HG02763 (cell line): ENCODE measurements at regions not wholly inside any gene's neighbourhood (a gene's known extent, or its start where the extent isn't known, plus 50 kb on each side); places are given as distances from the start of the nearest gene placed in this dataset.
"Not testable (repeated sequence)": the region's sequence is repeated elsewhere in the genome, so short reads cannot be mapped to it uniquely, and the experiment has no call there.

Experiments used
- ATAC-seq: cut with Tn5 transposase; IDR thresholded peaks from one replicate; pipeline ENCODE4 v1.9.1; 2021; ENCODE audit warnings: mild to moderate bottlenecking, moderate library complexity; ENCODE audit not compliant: unreplicated experiment

DNA sequence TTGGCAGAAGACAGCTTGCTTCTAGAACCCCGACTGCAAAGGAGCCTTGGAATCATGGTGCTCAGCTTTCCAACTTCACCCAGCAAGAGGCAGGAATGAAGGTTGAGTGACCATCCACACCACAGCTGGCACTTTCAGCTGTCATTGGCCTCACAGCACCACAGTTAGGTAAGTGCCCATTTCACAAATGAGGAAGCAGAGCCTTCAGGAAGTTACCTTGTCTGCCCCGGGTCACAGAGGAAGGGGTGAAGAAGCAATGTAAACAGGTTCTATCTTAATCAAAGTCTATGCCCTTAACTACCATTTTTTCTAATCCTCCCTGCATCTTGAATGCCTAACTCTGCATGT, 156.0 kb downstream of the GLUL start:
- ATAC-seq, result no peak

DNA sequence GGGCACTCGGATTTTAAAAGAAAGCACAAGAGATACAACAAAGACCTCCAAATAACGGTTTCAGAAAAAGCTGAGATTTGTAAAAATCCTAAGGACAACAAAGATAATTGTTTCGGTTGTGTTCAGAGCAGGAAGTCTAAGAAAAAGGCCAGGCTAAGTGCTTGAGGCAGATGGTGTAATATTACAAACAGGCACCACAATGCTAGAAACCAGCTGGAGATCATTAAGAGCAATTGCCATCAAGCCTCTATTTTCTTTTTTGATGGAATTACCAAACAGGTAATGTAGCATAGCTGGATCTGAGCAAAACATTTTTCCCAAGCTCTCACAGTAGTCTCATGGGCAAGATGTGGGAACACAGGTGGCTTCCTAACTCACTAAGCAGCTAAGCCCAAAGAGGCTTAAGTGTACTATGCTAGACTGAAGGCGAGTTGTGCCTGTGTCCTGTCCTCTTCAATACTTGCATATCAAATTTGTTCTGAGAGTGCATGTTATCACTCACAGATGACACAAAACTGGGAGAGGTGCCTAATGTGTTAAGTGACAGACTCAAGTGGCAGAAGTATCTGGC, 161.6 kb downstream of the GLUL start:
- no peak for ATAC-seq

DNA sequence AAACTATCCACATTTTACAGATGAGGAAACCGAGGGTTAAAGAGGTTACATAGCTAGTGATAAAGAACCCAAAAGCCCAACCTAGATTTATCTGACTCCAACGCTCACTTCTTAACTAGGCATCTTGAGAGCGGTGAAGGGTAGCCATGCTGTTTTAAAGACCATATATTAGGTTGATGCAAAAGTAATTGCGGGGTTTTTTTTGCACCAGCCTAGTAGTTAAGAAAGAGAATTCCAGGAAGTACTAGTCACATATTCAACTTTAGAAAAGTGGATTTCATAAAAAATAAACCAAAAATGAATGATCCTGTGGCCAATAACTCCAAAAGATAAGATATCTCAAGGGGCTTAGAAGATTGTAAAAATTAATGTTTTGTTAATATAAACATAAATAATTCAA, 162.1 kb downstream of the GLUL start:
- no peak for ATAC-seq

DNA sequence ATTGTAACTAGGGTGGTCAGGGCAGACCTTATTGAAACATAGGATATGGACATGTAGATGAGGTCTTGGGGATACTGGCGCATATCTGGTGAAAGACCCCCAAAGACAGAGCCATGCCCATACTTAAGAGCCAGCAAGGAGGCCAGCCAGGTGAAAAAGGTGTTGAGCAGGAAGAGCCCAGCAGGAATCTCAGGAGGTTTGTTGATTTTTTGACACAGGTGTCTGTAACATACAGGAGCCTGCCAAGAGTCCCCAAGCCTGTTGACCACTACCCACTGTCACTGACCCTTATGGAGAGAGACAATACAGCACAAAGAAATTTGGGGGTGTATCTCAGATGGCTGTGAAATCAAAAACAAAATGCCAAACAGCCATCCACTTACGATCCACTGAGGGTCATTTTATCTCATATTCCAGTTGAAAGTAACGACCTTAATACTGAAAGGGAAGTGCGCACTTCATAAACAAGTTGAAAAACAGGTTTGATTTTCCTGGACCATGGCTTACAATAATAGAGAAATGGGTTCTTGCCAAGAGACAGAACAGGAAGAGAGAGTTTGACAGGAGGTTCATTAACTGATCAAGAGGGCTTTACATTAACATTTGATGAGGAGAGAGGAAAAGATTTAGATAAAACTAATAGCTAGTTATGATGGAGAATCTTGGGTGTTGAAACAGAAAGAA, 163.6 kb downstream of the GLUL start:
- ATAC-seq, result no peak

DNA sequence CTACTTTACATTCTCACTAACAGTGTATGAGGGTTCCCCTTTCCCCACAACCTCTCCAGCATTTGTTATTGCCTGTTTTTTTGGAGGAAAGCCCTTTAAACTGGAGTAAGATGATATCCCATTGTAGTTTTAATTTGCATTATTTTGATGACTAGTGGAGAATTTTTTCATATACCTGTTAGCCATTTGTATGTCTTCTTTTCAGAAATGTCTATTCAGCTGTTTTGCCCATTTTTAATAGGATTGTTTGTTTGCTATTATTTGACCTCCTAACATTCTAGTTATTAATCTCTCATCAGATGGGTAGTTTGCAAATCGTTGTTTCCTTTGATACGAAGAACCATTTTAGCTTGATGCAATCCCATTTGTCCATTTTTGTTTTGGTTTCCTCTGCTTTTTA, 165.0 kb downstream of the GLUL start:
- no peak for ATAC-seq

DNA sequence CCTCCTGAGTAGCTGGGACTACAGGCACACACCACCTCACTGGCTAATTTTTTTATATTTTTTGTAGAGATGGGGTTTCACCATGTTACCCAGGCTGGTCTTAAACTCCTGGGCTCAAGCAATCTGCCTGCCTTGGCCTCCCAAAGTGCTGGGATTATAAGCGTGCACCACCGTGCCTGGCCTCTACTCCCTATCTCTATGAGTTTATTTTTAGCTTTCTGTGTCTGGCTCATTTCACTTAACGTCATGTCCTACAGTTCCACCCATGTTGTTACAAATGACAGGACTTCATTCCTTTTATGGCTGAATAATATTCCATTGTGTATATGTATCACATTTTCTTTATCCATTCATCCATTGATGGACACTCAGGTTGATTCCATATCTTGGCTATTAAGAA, 164.2 kb upstream of the ZNF648 start:
- ATAC-seq, result not testable (repeated sequence)

DNA sequence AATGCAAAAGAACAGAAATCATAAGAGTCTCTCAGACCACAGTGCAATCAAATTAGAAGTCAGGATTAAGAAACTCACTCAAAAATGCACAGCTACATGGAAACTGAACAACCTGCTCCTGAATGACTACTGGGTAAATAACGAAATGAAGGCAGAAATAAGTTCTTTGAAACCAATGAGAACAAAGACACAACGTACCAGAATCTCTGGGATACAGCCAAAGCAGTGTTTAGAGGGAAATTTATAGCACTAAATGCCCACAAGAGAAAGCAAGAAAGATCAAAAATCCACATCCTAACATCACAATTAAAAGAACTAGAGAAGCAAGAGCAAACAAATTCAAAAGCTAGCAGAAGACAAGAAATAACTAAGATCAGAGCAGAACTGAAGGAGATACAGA, 160.5 kb upstream of the ZNF648 start:
- not testable (repeated sequence) for ATAC-seq

DNA sequence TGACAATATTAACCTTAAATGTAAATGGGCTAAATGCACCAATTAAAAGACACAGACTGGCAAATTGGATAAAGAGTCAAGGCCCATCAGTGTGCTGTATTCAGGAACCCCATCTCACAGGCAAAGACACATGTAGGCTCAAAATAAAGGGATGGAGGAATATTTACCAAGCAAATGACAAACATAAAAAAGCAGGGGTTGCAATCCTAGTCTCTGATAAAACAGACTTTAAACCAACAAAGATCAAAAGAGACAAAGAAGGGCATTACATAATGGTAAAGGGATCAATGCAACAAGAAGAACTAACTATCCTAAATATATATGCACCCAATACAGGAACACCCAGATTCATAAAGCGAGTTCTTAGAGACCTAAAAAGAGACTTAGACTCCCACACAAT, 159.9 kb upstream of the ZNF648 start:
- ATAC-seq, result not testable (repeated sequence)

DNA sequence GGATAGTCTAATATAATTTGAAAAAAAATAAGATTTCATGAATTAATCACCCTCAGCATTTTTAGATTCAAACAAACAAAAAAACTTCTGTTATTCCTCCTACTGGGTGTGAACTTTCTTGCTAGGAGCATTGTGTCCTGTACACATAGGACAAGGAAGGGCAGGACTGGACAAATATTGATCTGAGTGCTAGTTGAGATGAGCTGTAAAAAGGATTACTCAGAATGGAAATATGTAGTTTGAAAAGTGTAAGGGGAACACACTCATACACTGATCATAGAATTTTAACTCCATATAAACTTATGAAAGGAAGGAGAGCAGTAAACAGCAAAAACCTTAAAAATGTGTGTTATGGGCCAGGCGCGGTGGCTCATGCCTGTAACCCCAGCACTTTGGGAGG, 156.5 kb upstream of the ZNF648 start:
- no peak for ATAC-seq

DNA sequence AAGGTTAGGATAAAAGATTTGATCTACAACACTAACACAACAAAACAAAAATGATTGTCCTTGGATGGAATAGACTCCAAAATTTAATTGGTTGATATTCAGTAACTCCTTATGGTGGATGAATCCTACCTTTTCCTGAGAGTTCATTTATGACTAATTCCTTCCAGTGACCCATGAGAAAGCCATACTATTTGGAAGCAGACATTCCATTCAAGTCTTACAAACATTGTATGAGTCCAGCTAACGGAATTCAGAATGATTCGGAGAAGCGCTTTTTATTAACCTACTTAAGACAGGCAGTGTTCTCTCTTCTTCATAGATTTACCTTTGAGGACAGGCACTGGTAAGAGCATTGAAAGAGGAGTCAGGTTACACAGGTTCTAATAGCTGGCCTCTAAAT, 155.6 kb upstream of the ZNF648 start:
- no peak for ATAC-seq

DNA sequence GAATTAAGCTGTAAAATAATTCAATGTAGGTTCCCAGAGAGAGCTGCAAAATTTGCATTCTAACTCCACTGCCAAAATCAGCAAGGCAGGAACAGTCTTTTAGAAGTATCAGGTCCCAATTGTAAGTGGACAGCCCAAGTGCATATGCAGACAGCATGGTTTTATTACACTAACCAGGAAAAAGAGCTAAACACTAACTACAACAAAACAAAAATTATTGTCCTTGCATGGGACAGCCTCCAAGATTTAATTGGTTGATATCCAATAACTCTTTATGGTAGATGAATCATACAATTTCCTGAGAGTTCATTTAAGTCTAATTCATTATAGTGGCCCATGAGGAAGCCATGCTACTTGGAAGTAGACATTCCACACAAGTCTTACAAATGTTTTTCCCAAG, 154.3 kb upstream of the ZNF648 start:
- no peak for ATAC-seq

DNA sequence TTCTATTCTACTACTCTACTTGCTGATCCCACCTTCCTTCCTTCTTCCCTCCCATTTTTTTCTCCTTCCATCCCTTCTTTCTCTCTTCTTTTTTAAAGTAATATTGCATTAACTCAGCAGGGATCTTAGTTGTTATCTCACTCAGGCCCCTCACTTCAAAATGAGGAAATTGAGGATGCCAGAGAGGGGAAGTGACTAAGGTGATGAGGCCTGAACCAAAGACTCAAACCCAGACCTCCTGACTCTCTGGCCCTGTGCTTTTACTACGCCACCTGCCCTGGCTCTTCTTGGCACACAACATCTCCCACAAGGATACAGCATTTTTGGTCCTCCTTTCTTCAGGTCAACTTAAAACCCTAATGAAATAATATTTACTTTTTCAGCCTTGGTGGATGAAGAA, 151.7 kb upstream of the ZNF648 start:
- ATAC-seq, result no peak

DNA sequence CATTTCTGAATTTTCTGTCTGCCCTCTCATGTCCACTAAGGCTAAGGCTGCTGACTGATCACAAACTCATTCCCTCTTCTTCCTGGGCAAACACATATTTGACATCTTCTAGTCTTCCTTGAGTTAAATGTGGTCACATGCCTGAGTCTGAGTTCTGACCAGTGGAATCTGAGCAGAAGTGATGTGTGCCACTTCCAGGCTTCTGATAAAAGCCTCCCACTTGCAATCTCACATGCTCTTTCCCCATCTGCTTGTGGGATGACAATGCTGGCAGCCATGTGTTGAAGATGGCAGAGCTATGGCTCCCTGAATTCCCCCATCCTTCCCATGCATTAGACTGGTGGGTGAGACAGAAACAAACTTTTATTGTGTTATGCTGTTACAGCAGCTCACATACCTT, 149.9 kb upstream of the ZNF648 start:
- no peak for ATAC-seq

DNA sequence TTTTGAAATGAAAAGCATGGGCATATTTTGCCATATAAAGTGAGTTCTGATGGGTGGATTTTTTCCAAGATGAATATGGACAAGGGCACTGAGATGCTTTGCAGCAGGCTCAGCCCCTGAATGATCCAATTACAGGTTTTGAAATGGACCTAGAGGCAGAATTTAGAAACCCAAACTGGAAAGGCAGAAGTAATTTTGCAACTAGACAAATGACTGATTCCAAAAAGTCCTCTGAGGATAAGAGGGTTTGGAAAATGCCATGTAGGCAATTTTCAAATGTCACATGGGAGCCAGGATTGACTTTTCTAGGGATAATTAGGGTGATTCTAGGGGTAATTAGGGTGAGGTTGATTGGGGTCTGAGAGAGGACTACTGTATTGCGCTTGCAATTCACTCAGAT, 148.9 kb upstream of the ZNF648 start:
- ATAC-seq, result no peak

DNA sequence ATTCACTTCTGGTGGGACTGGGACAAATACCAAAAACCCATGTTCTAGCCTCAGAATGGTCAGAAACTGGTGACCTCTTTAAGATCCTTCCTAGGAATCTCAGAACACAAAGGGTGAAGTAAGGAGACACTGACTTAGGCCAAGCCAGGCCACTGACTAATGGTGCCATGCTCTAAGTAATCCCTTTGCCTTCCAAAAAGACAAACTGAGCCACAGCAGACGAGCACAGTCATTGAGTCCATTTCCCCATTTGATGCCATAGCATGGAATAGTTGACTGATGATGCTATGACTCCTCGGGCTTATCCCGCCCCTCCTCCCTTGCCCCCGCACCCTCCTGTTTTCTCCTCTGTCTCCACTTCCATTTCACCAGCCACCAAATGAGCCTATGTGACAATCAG, 145.8 kb upstream of the ZNF648 start:
- ATAC-seq, result no peak

DNA sequence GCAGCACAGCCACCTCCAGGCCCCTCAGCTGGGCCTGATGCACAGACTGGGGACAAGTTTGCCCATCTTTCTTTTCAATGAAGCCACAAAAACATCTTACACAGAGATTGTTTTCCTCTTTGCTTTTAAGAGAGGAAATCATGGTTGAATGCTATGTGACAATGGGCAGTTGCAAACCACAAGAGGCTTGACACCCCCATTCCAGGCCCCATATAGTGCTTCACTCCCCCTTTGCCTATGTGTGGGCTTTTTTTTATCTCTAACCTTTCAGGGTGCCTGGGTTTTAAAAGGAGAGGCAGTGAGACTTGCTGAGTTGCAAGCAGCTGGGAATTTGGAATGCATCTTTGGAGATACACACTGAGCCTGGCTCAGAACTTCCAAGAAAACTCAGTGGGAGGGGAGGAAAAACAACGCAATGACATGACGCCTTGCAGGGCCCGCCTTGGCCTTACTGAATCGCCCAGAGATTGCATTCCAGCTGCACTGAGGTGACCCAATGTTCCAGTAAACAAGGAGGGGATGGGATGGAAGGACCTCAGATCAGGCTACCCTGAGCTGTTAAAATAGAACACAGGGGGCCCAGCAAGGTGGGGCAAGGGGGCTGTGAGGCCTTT, 145.2 kb upstream of the ZNF648 start:
- ATAC-seq, result no peak

DNA sequence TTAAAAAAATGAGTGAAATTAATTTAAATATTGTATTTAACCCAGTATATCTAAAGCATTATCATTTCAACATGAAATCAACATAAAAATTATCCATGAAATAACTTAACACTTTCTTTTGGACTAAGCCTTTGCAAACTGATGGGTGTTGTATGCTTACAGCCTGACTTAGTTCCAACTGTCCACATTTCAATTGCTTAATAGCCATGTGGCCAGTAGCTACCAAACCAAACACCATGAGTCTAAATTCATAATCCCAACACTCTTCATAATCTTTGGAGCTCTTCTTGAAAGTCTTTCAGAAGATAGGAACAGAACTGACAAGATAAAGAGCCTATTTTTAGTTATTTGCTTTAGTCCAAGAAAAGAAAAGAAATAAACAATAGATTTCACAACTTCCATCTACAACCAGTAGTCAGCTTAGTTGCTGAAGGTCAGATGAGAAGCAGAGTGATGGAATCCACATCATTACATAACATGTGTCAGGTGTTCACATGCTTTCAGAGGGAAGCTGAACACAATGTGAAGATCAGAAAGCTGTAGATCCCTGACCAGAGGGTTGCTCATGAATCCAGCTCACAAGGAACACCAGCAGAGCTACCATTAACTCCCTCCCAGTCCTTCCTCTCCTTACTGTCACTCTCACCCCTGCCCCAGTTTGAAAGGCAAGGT, 144.0 kb upstream of the ZNF648 start:
- ATAC-seq, result no peak

DNA sequence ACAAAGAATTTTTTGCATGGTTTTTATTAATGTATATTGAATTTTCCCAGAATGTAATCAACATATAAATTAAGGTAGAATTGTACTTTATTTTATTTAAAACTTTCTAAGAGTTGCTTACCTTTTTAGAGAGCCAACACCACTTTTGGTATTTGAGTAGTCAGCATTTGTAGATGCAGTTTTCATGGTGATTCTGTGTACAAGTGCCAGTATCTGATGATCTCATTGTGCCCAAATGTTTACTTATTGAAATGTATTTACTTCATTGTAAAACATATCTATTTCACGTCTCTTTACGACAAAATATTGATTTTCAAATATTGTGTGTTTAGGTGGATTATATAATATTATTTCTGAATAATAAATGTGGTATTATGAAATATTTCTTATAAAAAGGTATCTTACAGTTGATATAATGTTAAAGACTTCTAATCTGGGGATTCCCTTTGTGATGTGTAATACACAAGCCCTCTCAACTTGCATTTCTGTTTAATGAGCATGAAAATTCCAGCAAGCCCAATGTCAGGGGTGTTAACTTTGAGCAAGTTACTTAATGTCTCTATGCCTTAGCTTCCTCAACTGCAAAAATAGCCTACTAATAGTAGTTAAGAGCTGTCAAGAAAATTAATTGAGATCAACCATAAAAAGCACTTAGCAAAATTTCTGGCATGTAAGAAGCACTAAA, 141.8 kb upstream of the ZNF648 start:
- no peak for ATAC-seq

DNA sequence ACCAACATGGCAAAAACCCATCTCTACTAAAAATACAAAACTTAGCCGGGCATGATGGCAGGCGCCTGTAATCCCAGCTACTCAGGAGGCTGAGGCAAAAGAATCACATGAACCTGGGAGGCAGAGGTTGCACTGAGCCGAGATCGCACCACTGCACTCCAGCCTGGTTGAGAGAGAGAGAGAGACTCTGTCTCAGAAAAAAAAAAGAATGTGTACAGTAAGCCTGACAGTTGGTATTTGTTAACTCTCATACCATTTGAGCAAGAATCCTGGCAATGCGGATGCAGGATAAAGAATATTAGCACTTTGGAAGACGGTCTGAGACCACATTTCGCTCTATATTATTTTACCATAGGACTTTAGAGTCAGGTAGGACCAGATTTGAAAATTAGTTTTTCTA, 140.0 kb upstream of the ZNF648 start:
- ATAC-seq, result not testable (repeated sequence)

DNA sequence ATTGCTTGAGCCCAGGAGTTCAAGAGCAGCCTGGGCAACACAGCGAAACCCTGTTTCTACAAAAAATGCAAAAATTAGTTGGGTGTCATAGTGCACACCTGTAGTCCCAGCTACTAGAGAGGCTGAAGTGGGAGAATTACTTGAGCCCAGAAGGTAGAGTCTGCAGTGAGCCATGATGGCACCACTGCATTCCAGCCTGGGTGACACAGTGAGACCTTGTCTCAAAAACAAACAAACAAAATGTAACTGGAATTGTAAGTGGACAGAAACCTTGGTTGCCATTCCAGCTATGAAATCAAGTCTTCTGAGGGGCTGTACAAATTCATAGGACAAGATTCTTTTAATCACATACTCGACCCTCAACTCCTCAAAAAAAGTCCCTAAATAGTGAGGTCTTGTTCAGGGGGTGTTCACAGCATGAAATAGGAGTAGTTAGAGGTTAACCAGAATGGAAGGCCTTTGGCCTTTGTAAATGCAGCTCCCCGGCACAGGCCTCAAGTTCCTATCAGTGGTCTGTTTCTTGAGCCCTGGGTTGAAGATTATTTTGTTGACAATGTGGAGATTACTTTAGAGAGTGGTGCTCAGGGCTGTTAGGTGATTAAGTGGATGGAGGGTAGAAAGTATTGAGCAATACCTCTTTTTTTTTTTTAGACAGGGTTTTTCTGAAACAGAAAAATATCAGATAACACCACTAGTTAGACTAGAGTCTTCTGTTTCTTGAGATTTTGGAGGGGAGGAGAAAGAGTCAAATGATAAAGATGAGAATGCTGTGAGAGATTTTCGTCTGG, 138.7 kb upstream of the ZNF648 start:
- no peak for ATAC-seq
